ENCODE measurements at regions not wholly inside any gene's neighbourhood (a gene's known extent, or its start where the extent isn't known, plus 50 kb on each side); places are given as distances from the start of the nearest gene placed in this dataset.
A peak's percentile ranks its signal among the peaks of the same experiment; 100 is the strongest.
"Not testable (repeated sequence)": the region's sequence is repeated elsewhere in the genome, so short reads cannot be mapped to it uniquely, and the experiment has no call there.

DNA sequence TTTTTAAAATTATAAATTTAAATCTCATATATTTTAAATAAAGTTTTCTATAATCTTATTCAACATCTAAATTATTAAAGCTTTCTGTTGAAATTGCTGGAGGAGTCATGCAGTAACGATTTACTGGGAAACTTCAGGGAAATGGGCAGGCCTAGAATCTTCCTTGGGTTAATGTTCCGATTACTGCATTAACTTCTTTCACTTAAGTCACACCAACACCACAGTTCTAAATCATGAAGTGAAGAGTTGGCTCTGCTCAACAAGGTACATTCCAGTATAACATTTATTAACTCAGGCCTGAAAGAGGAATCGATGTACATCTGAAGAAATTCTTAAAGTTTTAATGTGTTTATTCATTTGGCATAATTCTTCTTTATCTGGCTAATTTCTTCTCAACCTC lies 244.3 kb downstream of the CCER1 start:
- no peak for DNase-seq (ENCODE audit: low read depth, low spot score)
- Histone ChIP-seq H3K9me3 (ENCODE audit: low read depth, low read length) (no peaks in the 10 kb centered on the region), H3K36me3 (ENCODE audit: insufficient read depth, low read length) (no peaks in the 10 kb centered on the region), H3K9ac (ENCODE audit: insufficient read length) (no peak overlapping the region), H3K27ac (no peak overlapping the region), H3K4me3 (no peak overlapping the region)
- TF ChIP-seq FOXP2 (optimal IDR thresholded peaks at IDR 0.05; ENCODE audit: control extremely low read depth, extremely low read length, insufficient read depth) (no peak), POLR2AphosphoS5 (IDR thresholded peaks at IDR 0.05; ENCODE audit: borderline replicate concordance, low read depth, low read length) (no peak), EZH2 (IDR thresholded peaks at IDR 0.05) (no peak)

DNA sequence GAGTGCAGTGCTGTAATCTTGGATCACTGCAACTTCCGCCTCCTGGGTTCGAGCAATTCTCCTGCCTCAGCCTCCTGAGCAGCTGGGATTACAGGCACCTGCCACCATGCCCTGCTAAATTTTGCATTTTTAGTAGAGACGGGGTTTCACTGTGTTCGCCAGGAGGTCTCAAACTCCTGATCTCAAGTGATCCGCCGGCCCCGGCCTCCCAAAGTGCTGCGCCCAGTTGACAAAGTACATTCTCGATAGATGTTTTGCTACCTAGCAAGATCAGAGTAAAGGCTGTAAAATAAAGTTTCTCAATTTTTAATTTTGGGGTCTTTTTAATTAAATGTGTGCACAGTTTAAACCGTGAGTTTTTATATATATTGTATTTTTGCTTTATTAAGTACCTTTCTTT lies 248.9 kb downstream of the CCER1 start:
- H3K9me3 ChIP-seq (ENCODE audit: low read depth, low read length): no peaks in the 10 kb centered on the region
- H3K36me3 ChIP-seq (ENCODE audit: insufficient read depth, low read length): no peaks in the 10 kb centered on the region
- DNase-seq (ENCODE audit: low read depth, low spot score): no peak
- no peak overlapping the region for H3K9ac ChIP-seq (ENCODE audit: insufficient read length)
- no peak overlapping the region for H3K27ac ChIP-seq
- TF ChIP-seq POLR2AphosphoS5 (IDR thresholded peaks at IDR 0.05; ENCODE audit: borderline replicate concordance, low read depth, low read length) (no peak), FOXP2 (optimal IDR thresholded peaks at IDR 0.05; ENCODE audit: control extremely low read depth, extremely low read length, insufficient read depth) (no peak), EZH2 (IDR thresholded peaks at IDR 0.05) (no peak)
- no peak overlapping the region for H3K4me3 ChIP-seq

DNA sequence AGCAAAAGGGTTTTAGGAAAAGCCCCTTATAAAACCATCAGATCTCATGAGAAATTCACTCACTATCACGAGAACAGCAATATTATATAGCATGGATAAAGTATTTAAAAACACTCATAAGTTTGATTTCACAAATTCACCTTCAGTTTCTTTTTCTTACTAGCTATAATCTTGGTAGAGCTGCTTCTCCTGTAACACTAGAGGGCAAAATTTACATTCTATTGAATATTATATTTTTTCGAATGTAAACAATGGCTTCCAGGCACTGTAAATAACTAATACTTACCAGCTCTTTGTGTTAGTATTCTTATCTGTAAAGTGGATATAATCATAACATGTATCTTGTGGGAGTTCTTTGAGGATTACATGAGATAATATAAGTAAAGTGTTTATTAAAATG lies 259.6 kb downstream of the CCER1 start:
- no peak overlapping the region for H3K9ac ChIP-seq (ENCODE audit: insufficient read length)

DNA sequence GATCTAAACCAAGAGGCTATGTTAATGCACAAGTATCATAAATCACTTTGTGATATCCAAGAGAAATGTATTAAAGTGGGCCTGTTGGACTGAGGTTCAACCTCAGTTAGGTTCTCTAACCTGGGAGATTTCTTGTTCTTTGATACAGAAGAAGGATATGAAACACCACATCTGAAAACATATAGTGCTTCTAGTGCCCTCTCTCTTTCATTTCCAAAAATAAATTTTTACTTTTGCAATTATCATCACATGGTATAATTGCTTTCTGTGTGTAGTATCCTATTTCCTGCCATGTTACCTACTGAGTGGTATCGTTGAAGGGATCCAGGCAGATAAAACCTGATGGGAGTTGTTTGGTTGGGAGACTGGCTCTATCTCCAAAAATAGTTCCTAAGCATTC lies 264.9 kb downstream of the CCER1 start:
- no peak overlapping the region for H3K9ac ChIP-seq (ENCODE audit: insufficient read length)
- H3K36me3 ChIP-seq (ENCODE audit: insufficient read depth, low read length): no peaks in the 10 kb centered on the region
- no peak overlapping the region for H3K27ac ChIP-seq
- no peak overlapping the region for H3K4me3 ChIP-seq
- no peaks in the 10 kb centered on the region for H3K9me3 ChIP-seq (ENCODE audit: low read depth, low read length)
- TF ChIP-seq EZH2 (IDR thresholded peaks at IDR 0.05) (no peak), POLR2AphosphoS5 (IDR thresholded peaks at IDR 0.05; ENCODE audit: borderline replicate concordance, low read depth, low read length) (no peak), FOXP2 (optimal IDR thresholded peaks at IDR 0.05; ENCODE audit: control extremely low read depth, extremely low read length, insufficient read depth) (no peak)
- no peak for DNase-seq (ENCODE audit: low read depth, low spot score)

More for the DNA sequence above, 259.6 kb downstream of the CCER1 start:
- Histone ChIP-seq H3K4me3 (no peak overlapping the region), H3K9me3 (ENCODE audit: low read depth, low read length) (no peaks in the 10 kb centered on the region), H3K27ac (no peak overlapping the region), H3K36me3 (ENCODE audit: insufficient read depth, low read length) (no peaks in the 10 kb centered on the region)
- no peak for DNase-seq (ENCODE audit: low read depth, low spot score)
- TF ChIP-seq EZH2 (IDR thresholded peaks at IDR 0.05): no peak

DNA sequence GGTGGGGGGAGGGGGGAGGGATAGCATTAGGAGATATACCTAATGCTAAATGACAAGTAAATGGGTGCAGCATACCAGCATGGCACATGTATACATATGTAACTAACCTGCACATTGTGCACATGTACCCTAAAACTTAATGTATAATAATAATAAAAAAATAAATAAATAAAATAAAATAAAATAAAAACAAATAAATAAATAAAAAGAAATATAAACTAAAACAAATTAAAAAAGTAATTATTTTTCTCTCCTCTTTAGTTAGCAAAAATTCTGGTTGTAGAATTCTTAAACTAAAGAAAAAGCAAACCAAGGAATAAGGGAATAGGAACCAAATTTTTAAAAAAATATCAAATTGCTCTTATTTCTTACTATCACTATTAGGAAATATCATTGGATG lies 267.3 kb downstream of the CCER1 start:
- not testable (repeated sequence) for DNase-seq (ENCODE audit: low read depth, low spot score); H3K27ac ChIP-seq; H3K9ac ChIP-seq (ENCODE audit: insufficient read length); H3K9me3 ChIP-seq (ENCODE audit: low read depth, low read length); H3K4me3 ChIP-seq; H3K36me3 ChIP-seq (ENCODE audit: insufficient read depth, low read length)

DNA sequence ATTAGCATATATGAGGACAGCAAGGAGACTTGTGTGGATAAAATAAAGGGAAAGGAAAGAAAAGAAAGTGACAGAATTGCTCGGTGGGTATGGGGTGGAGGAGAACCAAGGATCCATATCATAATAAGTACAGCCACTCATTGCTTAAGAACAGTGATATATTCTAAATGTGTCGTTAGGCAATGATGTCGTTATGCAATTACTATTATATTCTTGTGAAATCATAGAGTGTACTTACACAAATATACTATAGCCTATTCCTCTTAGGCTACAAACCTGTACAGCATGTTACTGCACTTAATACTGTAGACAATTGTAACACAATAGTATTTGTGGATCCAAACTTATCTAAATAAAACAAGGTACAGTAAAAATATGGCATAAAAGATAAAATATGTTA lies 271.1 kb downstream of the CCER1 start:
- no peak overlapping the region for H3K4me3 ChIP-seq
- no peak for TF ChIP-seq POLR2AphosphoS5 (IDR thresholded peaks at IDR 0.05; ENCODE audit: borderline replicate concordance, low read depth, low read length)
- no peak for TF ChIP-seq FOXP2 (optimal IDR thresholded peaks at IDR 0.05; ENCODE audit: control extremely low read depth, extremely low read length, insufficient read depth)
- TF ChIP-seq EZH2 (IDR thresholded peaks at IDR 0.05): no peak
- no peak overlapping the region for H3K27ac ChIP-seq
- no peak overlapping the region for H3K9ac ChIP-seq (ENCODE audit: insufficient read length)
- H3K36me3 ChIP-seq (ENCODE audit: insufficient read depth, low read length): no peaks in the 10 kb centered on the region
- no peaks in the 10 kb centered on the region for H3K9me3 ChIP-seq (ENCODE audit: low read depth, low read length)
- no peak for DNase-seq (ENCODE audit: low read depth, low spot score)

DNA sequence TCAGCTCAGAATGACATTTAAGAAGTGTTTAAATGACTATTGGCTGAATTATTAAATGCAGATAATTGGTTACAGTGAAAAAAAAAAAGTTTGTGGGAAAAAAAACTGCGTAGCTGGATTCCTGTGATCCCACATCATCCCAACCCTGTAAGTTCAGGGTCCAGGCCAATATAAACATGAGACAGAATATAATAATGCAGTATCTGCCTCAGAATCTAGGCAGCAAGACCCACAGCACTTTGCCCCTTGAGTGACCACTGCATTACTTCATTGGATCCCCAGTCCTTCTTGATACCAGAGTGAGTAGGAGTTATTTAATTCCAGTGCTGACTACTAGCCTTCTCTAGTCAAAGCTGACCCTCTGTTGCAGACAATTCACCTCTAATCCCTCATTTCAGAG lies 272.6 kb downstream of the CCER1 start:
- H3K9me3 ChIP-seq (ENCODE audit: low read depth, low read length): no peaks in the 10 kb centered on the region
- no peak overlapping the region for H3K4me3 ChIP-seq
- TF ChIP-seq EZH2 (IDR thresholded peaks at IDR 0.05) (no peak), POLR2AphosphoS5 (IDR thresholded peaks at IDR 0.05; ENCODE audit: borderline replicate concordance, low read depth, low read length) (no peak), FOXP2 (optimal IDR thresholded peaks at IDR 0.05; ENCODE audit: control extremely low read depth, extremely low read length, insufficient read depth) (no peak)
- no peak for DNase-seq (ENCODE audit: low read depth, low spot score)
- H3K9ac ChIP-seq (ENCODE audit: insufficient read length): no peak overlapping the region
- no peaks in the 10 kb centered on the region for H3K36me3 ChIP-seq (ENCODE audit: insufficient read depth, low read length)
- H3K27ac ChIP-seq: no peak overlapping the region

DNA sequence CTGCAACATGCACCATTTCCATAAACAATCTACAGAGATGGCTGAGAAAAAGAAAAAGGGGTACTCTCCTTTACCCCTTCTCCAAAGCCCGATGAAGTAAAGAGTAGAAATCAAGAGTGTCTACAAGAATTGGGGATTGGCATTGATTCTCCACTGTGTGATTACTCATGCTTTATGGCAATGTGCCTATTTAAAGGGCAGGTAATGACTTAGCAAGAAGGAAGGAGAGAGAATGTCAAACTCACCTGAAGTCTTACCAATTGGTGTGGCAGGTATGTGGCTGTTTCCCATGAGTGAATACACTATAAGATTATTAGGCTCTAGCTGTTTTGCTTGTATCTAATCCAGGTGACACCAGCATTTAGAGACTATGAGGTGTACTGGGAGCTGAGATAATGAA lies 275.3 kb downstream of the CCER1 start:
- Histone ChIP-seq H3K9me3 (ENCODE audit: low read depth, low read length) (no peaks in the 10 kb centered on the region), H3K27ac (no peak overlapping the region), H3K36me3 (ENCODE audit: insufficient read depth, low read length) (no peaks in the 10 kb centered on the region), H3K4me3 (no peak overlapping the region), H3K9ac (ENCODE audit: insufficient read length) (no peak overlapping the region)
- DNase-seq (ENCODE audit: low read depth, low spot score): no peak
- TF ChIP-seq POLR2AphosphoS5 (IDR thresholded peaks at IDR 0.05; ENCODE audit: borderline replicate concordance, low read depth, low read length) (no peak), FOXP2 (optimal IDR thresholded peaks at IDR 0.05; ENCODE audit: control extremely low read depth, extremely low read length, insufficient read depth) (no peak), EZH2 (IDR thresholded peaks at IDR 0.05) (no peak)

DNA sequence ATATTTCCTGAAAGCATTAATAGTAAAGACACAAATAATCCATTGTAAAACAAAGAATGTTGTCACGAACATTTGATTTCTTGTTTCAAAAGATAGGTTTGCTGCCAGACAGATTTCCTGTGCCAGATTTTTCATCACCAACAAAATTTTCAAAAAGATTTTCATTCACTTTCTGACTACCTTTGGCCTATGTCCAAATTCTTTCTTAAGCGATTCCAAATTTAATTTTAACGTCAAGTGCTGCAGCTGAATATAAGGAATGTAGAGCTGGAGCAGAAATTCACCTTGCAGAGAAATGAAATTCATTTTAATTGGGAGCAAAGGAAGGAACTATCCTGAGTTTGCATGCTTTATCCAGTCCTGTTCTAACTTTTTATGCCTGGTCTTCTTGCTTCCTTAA lies 277.4 kb downstream of the CCER1 start:
- Histone ChIP-seq H3K36me3 (ENCODE audit: insufficient read depth, low read length) (no peaks in the 10 kb centered on the region), H3K9me3 (ENCODE audit: low read depth, low read length) (no peaks in the 10 kb centered on the region), H3K9ac (ENCODE audit: insufficient read length) (no peak overlapping the region), H3K27ac (0 out of 2 replicates have a peak overlapping the region, but pooled peaks have one; percentile 5), H3K4me3 (peak overlapping the region; percentile 10; the same call in 1 of the 2 replicates)
- no peak for DNase-seq (ENCODE audit: low read depth, low spot score)
- TF ChIP-seq POLR2AphosphoS5 (IDR thresholded peaks at IDR 0.05; ENCODE audit: borderline replicate concordance, low read depth, low read length): no peak
- TF ChIP-seq EZH2 (IDR thresholded peaks at IDR 0.05): no peak
- TF ChIP-seq FOXP2 (optimal IDR thresholded peaks at IDR 0.05; ENCODE audit: control extremely low read depth, extremely low read length, insufficient read depth): no peak
